Adrenal gland (tissue), 9 donors: ENCODE measurements at regions not wholly inside any gene's neighbourhood (a gene's known extent, or its start where the extent isn't known, plus 50 kb on each side); places are given as distances from the start of the nearest gene placed in this dataset.

Source experiments
- DNase-seq, 7 donors: peaks; one replicate each; pipeline ENCODE4 v3.0.0-alpha.2; 2019 to 2020
- H3K27ac ChIP-seq, 5 donors: fragments of 200-600 bp; sonication (generic) in 4 of 5; 1 replicate in 3 of 5; 2 replicates in 2 of 5; pipeline versions ENCODE4 v1.5.1 to v1.8.0; 2016 to 2020; ENCODE audit warnings: mild to moderate bottlenecking in 1 of 5
- H3K27me3 ChIP-seq: fragments of 200-600 bp; 2 replicates; pipeline ENCODE4 v1.8.0; 2021
- H3K36me3 ChIP-seq, 2 donors: fragments of 200-600 bp; replicated peaks in 1 of 2; 1 replicate in 1 of 2; 2 replicates in 1 of 2; pipeline versions ENCODE4 v1.5.1 to v1.8.0; 2018 to 2022
- H3K4me1 ChIP-seq, 2 donors: fragments of 200-600 bp; replicated peaks in 1 of 2; 1 replicate in 1 of 2; 2 replicates in 1 of 2; pipeline versions ENCODE4 v1.5.1 to v1.8.0; 2018 to 2021
- H3K4me3 ChIP-seq, 4 donors: fragments of 200-600 bp; sonication (generic) in 3 of 4; one replicate each; pipeline ENCODE4 v1.5.1; 2016 to 2018
- H3K9me3 ChIP-seq, 3 donors: fragments of 200-600 bp; sonication (generic) in 1 of 3; replicated peaks in 1 of 3; 1 replicate in 2 of 3; 2 replicates in 1 of 3; pipeline versions ENCODE4 v1.5.1 to v1.8.0; 2016 to 2021
- POLR2A ChIP-seq, 2 donors: fragments of 450-650 bp; IDR thresholded peaks; one replicate each; pipeline ENCODE4 v1.6.1; 2017; ENCODE audit warnings: antibody characterized with exemption in 2 of 2, mild to moderate bottlenecking in 2 of 2, moderate library complexity in 1 of 2
- WGBS, 4 donors: extraction: QIAGEN DNeasy Blood & Tissue Kit in 2 of 4; methylation state at CpG; one replicate each; pipeline versions ENCODE4 v1.1.5 to v1.1.7; 2013 to 2017; 5-methylcytosine and 5-hydroxymethylcytosine counted together
- intact Hi-C, 2 donors: fragments of 100-400 bp; cut with DNase I; formaldehyde crosslinking; loops; one replicate each; pipeline versions ENCODE4 v1.14.1 to v1.15.0; 2022 to 2023
- TF ChIP-seq, protein P1 (sequence below), 6 experiments: fragments of 450-650 bp in 4 of 6; fragments of 200-600 bp in 2 of 6; sonication (generic) in 1 of 6; IDR thresholded peaks; 1 replicate in 5 of 6; 2 replicates in 1 of 6; pipeline versions ENCODE4 v1.5.1 to v1.8.0; 2016 to 2021; ENCODE audit warnings: antibody characterized with exemption in 6 of 6, mild to moderate bottlenecking in 2 of 6, moderate library complexity in 1 of 6
- donor health status: healthy with polysubstance abuse.
- donor health status: Bipolar disorder and iron deficiency.
- donor health status: DM: yes; HTN: yes; CAD: no.
- donor health status: DM: no; HTN: no; CAD: no.
- donor health status: DM: no; HTN: no; CAD: no.

- Histone ChIP-seq H3K27ac (no peak overlapping the region), H3K4me3 (no peak overlapping the region), H3K9me3 (no peaks in the 10 kb centered on the region), H3K36me3 (no peaks in the 10 kb centered on the region), H3K4me1 (no peaks in the 10 kb centered on the region), H3K27me3 (no peaks in the 10 kb centered on the region)
- no peak for TF ChIP-seq POLR2A (IDR thresholded peaks at IDR 0.05)
- TF ChIP-seq, protein P1, sequence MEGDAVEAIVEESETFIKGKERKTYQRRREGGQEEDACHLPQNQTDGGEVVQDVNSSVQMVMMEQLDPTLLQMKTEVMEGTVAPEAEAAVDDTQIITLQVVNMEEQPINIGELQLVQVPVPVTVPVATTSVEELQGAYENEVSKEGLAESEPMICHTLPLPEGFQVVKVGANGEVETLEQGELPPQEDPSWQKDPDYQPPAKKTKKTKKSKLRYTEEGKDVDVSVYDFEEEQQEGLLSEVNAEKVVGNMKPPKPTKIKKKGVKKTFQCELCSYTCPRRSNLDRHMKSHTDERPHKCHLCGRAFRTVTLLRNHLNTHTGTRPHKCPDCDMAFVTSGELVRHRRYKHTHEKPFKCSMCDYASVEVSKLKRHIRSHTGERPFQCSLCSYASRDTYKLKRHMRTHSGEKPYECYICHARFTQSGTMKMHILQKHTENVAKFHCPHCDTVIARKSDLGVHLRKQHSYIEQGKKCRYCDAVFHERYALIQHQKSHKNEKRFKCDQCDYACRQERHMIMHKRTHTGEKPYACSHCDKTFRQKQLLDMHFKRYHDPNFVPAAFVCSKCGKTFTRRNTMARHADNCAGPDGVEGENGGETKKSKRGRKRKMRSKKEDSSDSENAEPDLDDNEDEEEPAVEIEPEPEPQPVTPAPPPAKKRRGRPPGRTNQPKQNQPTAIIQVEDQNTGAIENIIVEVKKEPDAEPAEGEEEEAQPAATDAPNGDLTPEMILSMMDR (IDR thresholded peaks at IDR 0.05): no peak
- WGBS, 4 donors: 90 to 100% (median 94%) methylated on average over 4 to 8 of the region's 8 CpGs
- intact Hi-C loops: no loop called here
- DNase-seq: no peak
Measured at GRCh38 chr11:98207086-98207485, 813.7 kb upstream of the CNTN5 start.

DNA sequence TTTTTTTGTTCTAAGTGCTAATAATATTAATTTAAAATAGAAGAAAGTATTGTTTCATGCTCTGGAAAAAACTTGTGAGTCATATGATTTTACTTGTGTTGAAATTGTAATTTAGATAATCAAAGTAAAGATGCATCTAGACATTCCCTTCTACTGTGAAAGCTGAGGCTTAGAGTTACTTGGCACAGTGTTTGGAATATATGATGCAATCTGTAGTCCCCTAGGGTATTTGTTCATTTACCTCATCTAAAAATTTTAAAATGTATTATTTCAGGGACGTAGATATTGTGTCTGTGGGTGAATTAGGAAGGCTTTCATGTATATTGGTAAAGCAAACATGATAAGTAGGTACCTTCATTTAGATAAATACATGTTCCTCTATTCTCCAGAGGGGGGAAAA, 793.5 kb upstream of the CNTN5 start:
- TF ChIP-seq, protein P1 (IDR thresholded peaks at IDR 0.05): no peak
- no peak for TF ChIP-seq POLR2A (IDR thresholded peaks at IDR 0.05)
- no peak overlapping the region for H3K4me3 ChIP-seq
- no peaks in the 10 kb centered on the region for H3K4me1 ChIP-seq
- H3K9me3 ChIP-seq: no peaks in the 10 kb centered on the region
- intact Hi-C loops: no loop called here
- 56 to 63% (median 61%) methylated on average over 1 of the region's 1 CpG for WGBS, 4 donors
- H3K27me3 ChIP-seq: no peaks in the 10 kb centered on the region
- DNase-seq: no peak
- H3K36me3 ChIP-seq: no peaks in the 10 kb centered on the region
- no peak overlapping the region for H3K27ac ChIP-seq

GRCh38 chr11:98230678-98231077, 790.1 kb upstream of the CNTN5 start:
- H3K9me3 ChIP-seq: no peaks in the 10 kb centered on the region
- H3K27ac ChIP-seq: no peak overlapping the region
- intact Hi-C loops: no loop called here
- no peaks in the 10 kb centered on the region for H3K36me3 ChIP-seq
- no peaks in the 10 kb centered on the region for H3K27me3 ChIP-seq
- H3K4me1 ChIP-seq: no peaks in the 10 kb centered on the region
- WGBS, 4 donors: 85 to 90% (median 88%) methylated on average over 3 of the region's 3 CpGs
- TF ChIP-seq POLR2A (IDR thresholded peaks at IDR 0.05): no peak
- TF ChIP-seq, protein P1 (IDR thresholded peaks at IDR 0.05): no peak
- DNase-seq: no peak
- no peak overlapping the region for H3K4me3 ChIP-seq

DNA sequence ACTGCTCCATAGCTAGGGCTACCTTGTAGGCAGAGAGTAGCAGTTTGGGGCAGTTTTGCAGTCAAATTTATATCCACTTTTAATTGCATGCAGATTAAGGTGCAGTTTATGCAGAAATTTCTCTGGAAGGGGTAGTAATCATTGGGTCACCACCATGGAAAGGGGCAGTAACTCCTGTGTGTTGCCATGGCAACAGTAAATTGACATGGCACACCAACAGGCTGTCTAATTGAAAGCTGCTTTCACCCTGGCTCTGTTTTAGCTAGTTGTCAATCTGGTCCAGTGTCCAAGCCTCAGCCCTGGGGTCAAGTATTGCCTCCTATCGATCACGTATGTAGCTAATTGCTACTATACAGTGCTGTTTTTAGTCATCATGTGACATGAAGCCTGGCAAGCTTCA, 786.1 kb upstream of the CNTN5 start:
- Histone ChIP-seq H3K4me1 (no peaks in the 10 kb centered on the region), H3K27ac (no peak overlapping the region), H3K27me3 (no peaks in the 10 kb centered on the region), H3K4me3 (no peak overlapping the region), H3K36me3 (no peaks in the 10 kb centered on the region), H3K9me3 (no peaks in the 10 kb centered on the region)
- WGBS, 4 donors: 62 to 90% (median 87%) methylated on average over 2 of the region's 2 CpGs
- intact Hi-C loops: no loop called here
- TF ChIP-seq POLR2A (IDR thresholded peaks at IDR 0.05): no peak
- TF ChIP-seq, protein P1 (IDR thresholded peaks at IDR 0.05): no peak
- DNase-seq: no peak
